Thyroid gland (tissue), 4 donors: ENCODE measurements at regions not wholly inside any gene's neighbourhood (a gene's known extent, or its start where the extent isn't known, plus 50 kb on each side); places are given as distances from the start of the nearest gene placed in this dataset.
A peak's percentile ranks its signal among the peaks of the same experiment; 100 is the strongest.

ENCODE experiments used
- DNase-seq, 2 donors: peaks; one replicate each; pipeline ENCODE4 v3.0.0-alpha.2; 2019
- H3K27ac ChIP-seq, 3 donors: fragments of 200-600 bp; sonication (generic); 1 replicate in 2 of 3; 2 replicates in 1 of 3; pipeline ENCODE4 v1.5.1; 2016 to 2019; ENCODE audit warnings: mild to moderate bottlenecking in 1 of 3, moderate library complexity in 1 of 3
- H3K27me3 ChIP-seq: fragments of 200-600 bp; sonication (generic); one replicate; pipeline ENCODE4 v1.5.1; 2019
- H3K36me3 ChIP-seq, 2 donors: fragments of 200-600 bp; sonication (generic); one replicate each; pipeline ENCODE4 v1.5.1; 2016 to 2019
- H3K4me1 ChIP-seq, 2 donors: fragments of 200-600 bp; sonication (generic); one replicate each; pipeline ENCODE4 v1.5.1; 2017 to 2019
- H3K4me3 ChIP-seq, 3 donors: fragments of 200-600 bp; sonication (generic); replicated peaks in 1 of 3; 1 replicate in 2 of 3; 2 replicates in 1 of 3; pipeline ENCODE4 v1.5.1; 2016; ENCODE audit warnings: mild to moderate bottlenecking in 1 of 3
- H3K9me3 ChIP-seq: fragments of 200-600 bp; sonication (generic); one replicate; pipeline ENCODE4 v1.5.1; 2017
- POLR2A ChIP-seq, 2 donors: fragments of 450-650 bp; IDR thresholded peaks; one replicate each; pipeline ENCODE4 v1.6.1; 2017; ENCODE audit warnings: antibody characterized with exemption in 2 of 2, mild to moderate bottlenecking in 2 of 2, moderate library complexity in 1 of 2
- WGBS, 2 donors: methylation state at CpG; one replicate each; pipeline ENCODE4 v1.1.5; 2017; 5-methylcytosine and 5-hydroxymethylcytosine counted together
- intact Hi-C: fragments of 100-400 bp; cut with DNase I; formaldehyde crosslinking; loops from one replicate; pipeline ENCODE4 v1.15.1; 2023
- TF ChIP-seq, protein P1 (sequence below), 6 experiments: fragments of 200-600 bp in 3 of 6; fragments of 450-650 bp in 3 of 6; sonication (generic) in 3 of 6; IDR thresholded peaks; one replicate each; pipeline ENCODE4 v1.5.1; 2016 to 2019; ENCODE audit warnings: antibody characterized with exemption in 6 of 6, mild to moderate bottlenecking in 2 of 6, inconsistent platforms in 1 of 6, moderate library complexity in 1 of 6

DNA sequence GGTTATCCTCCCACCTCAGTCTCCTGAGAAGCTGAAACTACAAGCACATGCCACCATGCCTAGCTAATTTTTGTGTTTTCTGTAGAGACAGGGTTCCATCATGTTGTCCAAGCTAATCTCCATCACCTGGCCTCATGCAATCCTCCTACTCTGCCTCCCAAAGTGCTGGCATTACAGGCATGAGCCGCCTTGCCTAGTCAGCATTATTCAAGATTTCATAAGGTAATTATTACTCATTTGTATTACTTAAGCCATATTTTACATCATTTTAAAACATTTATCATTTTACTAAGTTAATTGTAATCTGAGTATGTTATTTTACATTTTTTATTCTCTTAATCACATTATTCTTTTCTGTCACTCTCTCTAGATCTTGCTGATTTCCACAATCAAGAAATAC lies 1575.6 kb downstream of the NCAM2 start:
- Histone ChIP-seq H3K27me3 (no peaks in the 10 kb centered on the region), H3K4me1 (no peaks in the 10 kb centered on the region), H3K27ac (no peak overlapping the region), H3K9me3 (no peaks in the 10 kb centered on the region), H3K4me3 (no peak overlapping the region), H3K36me3 (no peaks in the 10 kb centered on the region)
- 88 to 91% methylated on average over 1 of the region's 1 CpG for WGBS, 2 donors
- TF ChIP-seq, protein P1, sequence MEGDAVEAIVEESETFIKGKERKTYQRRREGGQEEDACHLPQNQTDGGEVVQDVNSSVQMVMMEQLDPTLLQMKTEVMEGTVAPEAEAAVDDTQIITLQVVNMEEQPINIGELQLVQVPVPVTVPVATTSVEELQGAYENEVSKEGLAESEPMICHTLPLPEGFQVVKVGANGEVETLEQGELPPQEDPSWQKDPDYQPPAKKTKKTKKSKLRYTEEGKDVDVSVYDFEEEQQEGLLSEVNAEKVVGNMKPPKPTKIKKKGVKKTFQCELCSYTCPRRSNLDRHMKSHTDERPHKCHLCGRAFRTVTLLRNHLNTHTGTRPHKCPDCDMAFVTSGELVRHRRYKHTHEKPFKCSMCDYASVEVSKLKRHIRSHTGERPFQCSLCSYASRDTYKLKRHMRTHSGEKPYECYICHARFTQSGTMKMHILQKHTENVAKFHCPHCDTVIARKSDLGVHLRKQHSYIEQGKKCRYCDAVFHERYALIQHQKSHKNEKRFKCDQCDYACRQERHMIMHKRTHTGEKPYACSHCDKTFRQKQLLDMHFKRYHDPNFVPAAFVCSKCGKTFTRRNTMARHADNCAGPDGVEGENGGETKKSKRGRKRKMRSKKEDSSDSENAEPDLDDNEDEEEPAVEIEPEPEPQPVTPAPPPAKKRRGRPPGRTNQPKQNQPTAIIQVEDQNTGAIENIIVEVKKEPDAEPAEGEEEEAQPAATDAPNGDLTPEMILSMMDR (IDR thresholded peaks at IDR 0.05), result no peak
- TF ChIP-seq POLR2A (IDR thresholded peaks at IDR 0.05), result no peak
- no peak for DNase-seq
- intact Hi-C loops, result no loop called here

DNA sequence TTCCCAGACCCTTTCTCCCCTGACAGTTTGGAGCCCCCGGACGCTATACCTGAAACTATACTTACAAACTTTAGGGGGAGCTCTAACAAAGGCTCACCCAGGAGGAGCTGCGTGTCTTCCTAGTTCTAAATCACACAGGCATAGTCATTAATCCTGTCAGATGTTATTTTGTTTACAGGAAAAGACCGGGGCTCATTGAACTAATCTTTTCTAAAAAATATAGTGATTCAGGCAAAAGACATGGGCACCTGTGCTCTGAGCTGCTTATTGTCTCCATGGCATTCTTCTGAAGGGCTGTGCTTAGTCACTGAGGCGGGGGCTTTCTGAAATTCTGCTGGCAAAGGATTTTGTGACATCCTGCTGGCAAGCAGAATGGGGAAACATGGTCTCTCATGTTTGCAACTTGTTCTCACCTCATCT lies 1577.0 kb downstream of the NCAM2 start:
- no peaks in the 10 kb centered on the region for H3K9me3 ChIP-seq
- 14 to 15% methylated on average over 5 of the region's 5 CpGs for WGBS, 2 donors
- H3K27ac ChIP-seq, result no peak overlapping the region
- no peaks in the 10 kb centered on the region for H3K36me3 ChIP-seq
- no peaks in the 10 kb centered on the region for H3K27me3 ChIP-seq
- no peak for DNase-seq
- intact Hi-C loops, result no loop called here
- H3K4me3 ChIP-seq, result no peak overlapping the region
- no peaks in the 10 kb centered on the region for H3K4me1 ChIP-seq
- no peak for TF ChIP-seq POLR2A (IDR thresholded peaks at IDR 0.05)
- TF ChIP-seq, protein P1 (IDR thresholded peaks at IDR 0.05), result peak in 1 of 6 experiments; percentile 12

DNA sequence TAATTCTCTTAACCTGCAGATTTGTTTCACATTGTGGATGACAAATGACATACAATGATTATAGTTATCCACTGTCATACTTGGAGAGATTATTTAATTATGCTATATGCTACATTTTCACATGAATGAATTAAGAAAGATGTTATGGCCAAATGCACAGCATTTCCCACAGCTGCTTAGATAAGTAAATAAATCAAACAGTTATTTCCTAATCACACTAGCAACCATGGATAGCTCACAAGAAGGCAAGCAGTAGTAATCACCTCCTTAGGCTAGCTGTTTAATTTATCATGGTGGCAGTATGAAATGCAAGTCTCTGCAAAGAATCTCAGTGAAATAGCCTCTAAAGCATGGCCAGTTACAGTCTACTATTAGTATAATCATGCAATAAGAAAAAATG lies 1581.5 kb downstream of the NCAM2 start:
- Histone ChIP-seq H3K9me3 (no peaks in the 10 kb centered on the region), H3K4me3 (no peak overlapping the region), H3K36me3 (no peaks in the 10 kb centered on the region), H3K27ac (no peak overlapping the region), H3K27me3 (no peaks in the 10 kb centered on the region), H3K4me1 (no peaks in the 10 kb centered on the region)
- intact Hi-C loops, result no loop called here
- DNase-seq, result no peak
- no peak for TF ChIP-seq POLR2A (IDR thresholded peaks at IDR 0.05)
- TF ChIP-seq, protein P1 (IDR thresholded peaks at IDR 0.05), result no peak

DNA sequence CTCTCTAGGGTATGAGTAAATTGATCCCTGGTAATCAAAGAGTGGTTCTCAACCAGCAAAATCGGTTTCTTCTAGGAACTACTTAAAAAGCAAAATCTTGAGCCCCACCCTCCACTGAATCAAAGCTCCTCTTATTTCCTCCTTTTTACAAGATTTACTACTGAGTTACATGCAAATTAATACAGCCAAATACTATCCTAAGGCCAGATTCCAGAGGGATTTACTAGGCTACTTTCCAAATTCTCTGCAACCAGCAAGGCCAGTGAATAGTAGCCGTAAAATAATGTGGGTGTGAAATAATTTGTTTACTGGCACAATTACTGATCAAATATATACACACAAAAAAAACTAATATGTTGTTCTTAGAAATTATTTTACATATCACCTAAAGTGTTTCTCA lies 1583.8 kb downstream of the NCAM2 start:
- Histone ChIP-seq H3K27me3 (no peaks in the 10 kb centered on the region), H3K36me3 (no peaks in the 10 kb centered on the region), H3K4me3 (no peak overlapping the region), H3K27ac (no peak overlapping the region), H3K4me1 (no peaks in the 10 kb centered on the region), H3K9me3 (no peaks in the 10 kb centered on the region)
- intact Hi-C loops, result no loop called here
- DNase-seq, result no peak
- 64 to 68% methylated on average over 2 of the region's 2 CpGs for WGBS, 2 donors
- TF ChIP-seq POLR2A (IDR thresholded peaks at IDR 0.05), result no peak
- TF ChIP-seq, protein P1 (IDR thresholded peaks at IDR 0.05), result no peak

DNA sequence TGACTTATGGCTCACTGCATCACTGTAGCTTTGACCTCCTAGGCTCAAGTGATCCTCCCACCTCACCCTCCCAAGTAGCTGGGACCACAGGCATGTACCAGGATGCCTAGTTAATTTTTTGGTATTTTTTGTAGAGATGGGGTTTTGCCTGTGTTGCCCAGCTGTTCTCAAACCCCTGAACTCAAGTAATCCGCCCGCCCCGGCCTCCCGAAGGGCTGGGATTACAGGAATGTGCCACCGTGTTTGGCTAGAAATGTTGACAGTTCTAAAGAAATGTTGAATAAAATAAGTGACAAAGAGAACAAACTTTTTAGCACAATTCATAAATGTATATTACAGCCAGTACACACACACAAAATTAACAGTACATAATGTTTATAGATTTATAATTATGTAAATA lies 1586.1 kb downstream of the NCAM2 start:
- TF ChIP-seq, protein P1 (IDR thresholded peaks at IDR 0.05), result no peak
- no peak for TF ChIP-seq POLR2A (IDR thresholded peaks at IDR 0.05)

More for the DNA sequence above, 1586.1 kb downstream of the NCAM2 start:
- Histone ChIP-seq H3K9me3 (no peaks in the 10 kb centered on the region), H3K4me3 (no peak overlapping the region), H3K4me1 (no peaks in the 10 kb centered on the region), H3K36me3 (no peaks in the 10 kb centered on the region), H3K27me3 (no peaks in the 10 kb centered on the region), H3K27ac (no peak overlapping the region)
- intact Hi-C loops, result no loop called here
- 90 to 98% methylated on average over 5 of the region's 5 CpGs for WGBS, 2 donors
- DNase-seq, result no peak
